DND-41 (cell line): ENCODE measurements at regions not wholly inside any gene's neighbourhood (a gene's known extent, or its start where the extent isn't known, plus 50 kb on each side); places are given as distances from the start of the nearest gene placed in this dataset.

Experiments used
- ATAC-seq: fragments of 200-7000 bp; cut with Tn5 transposase; 3 replicates; pipeline ENCODE4 v1.9.1; 2021; ENCODE audit warnings: low read depth; ENCODE audit not compliant: insufficient read depth
- DNase-seq: peaks from one replicate; pipeline ENCODE4 v3.0.0-alpha.2; 2020
- H2AFZ ChIP-seq: 2 replicates; pipeline ENCODE4 v1.6.0; 2012; ENCODE audit warnings: low read depth, low read length
- H3K27ac ChIP-seq: 2 replicates; pipeline ENCODE4 v1.5.1; 2012; ENCODE audit warnings: low read length, inconsistent platforms
- H3K27me3 ChIP-seq: fragments of 200-600 bp; sonication (generic); 2 replicates; pipeline ENCODE4 v1.6.0; 2012; ENCODE audit warnings: low read length, mild to moderate bottlenecking, inconsistent platforms; ENCODE audit not compliant: insufficient read depth, poor library complexity
- H3K36me3 ChIP-seq: 2 replicates; pipeline ENCODE4 v1.5.1; 2012; ENCODE audit warnings: low read length, inconsistent platforms; ENCODE audit not compliant: insufficient read depth
- H3K4me1 ChIP-seq: 2 replicates; pipeline ENCODE4 v1.5.1; 2012; ENCODE audit warnings: mild to moderate bottlenecking, low read length; ENCODE audit not compliant: insufficient read depth
- H3K4me2 ChIP-seq: 2 replicates; pipeline ENCODE4 v1.6.0; 2012; ENCODE audit warnings: mild to moderate bottlenecking, moderate library complexity, low read length, inconsistent platforms; ENCODE audit not compliant: insufficient read depth
- H3K4me3 ChIP-seq, 2 experiments: fragments of 200-600 bp in 1 of 2; shearing (Covaris generic) in 1 of 2; 2 replicates each; pipeline ENCODE4 v1.5.1; 2012 to 2016; ENCODE audit warnings: inconsistent platforms in 2 of 2, low read length in 2 of 2, mild to moderate bottlenecking in 2 of 2, low read depth in 1 of 2, moderate library complexity in 1 of 2
- H3K79me2 ChIP-seq: 2 replicates; pipeline ENCODE4 v1.6.0; 2012; ENCODE audit warnings: low read length, inconsistent platforms; ENCODE audit not compliant: insufficient read depth
- H3K9ac ChIP-seq: 2 replicates; pipeline ENCODE4 v1.6.0; 2012; ENCODE audit warnings: low read depth, mild to moderate bottlenecking, inconsistent platforms, low read length, moderate library complexity
- H3K9me3 ChIP-seq: 2 replicates; pipeline ENCODE4 v1.5.1; 2012; ENCODE audit warnings: low read length, moderate library complexity, mild to moderate bottlenecking, inconsistent platforms; ENCODE audit not compliant: insufficient read depth, severe bottlenecking
- H4K20me1 ChIP-seq: 2 replicates; pipeline ENCODE4 v1.6.0; 2012; ENCODE audit warnings: low read length; ENCODE audit not compliant: insufficient read depth
- EZH2 ChIP-seq: IDR thresholded peaks from 3 replicates; pipeline ENCODE4 v1.6.1; 2012; ENCODE audit warnings: borderline replicate concordance, low read depth, mild to moderate bottlenecking, moderate library complexity, low read length, inconsistent platforms; ENCODE audit not compliant: severe bottlenecking
- TF ChIP-seq, protein P1 (sequence below): IDR thresholded peaks from 2 replicates; pipeline ENCODE4 v1.5.1; 2012; ENCODE audit warnings: borderline replicate concordance, low read length, moderate library complexity, mild to moderate bottlenecking; ENCODE audit not compliant: poor library complexity, severe bottlenecking; ENCODE audit errors: extremely low read depth

DNA sequence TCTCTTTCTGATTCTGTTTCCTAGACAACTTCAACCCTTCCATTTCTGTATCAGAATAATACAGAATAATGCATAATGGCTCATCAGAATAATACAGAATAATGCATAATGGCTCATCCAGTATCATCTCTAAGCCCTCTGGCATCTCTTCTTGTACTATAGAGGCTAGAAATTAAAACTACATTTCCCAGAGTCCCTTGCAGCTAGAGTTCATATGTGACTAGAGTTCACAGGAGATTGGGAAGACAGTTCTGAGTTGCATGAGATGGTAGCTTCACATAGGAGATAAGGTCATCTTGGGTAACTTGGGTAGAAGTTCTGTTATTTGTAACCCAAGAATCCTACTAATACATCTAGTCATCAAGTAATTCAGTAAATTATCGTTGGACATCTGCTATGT lies 122.9 kb upstream of the NRBF2 start:
- H3K4me1 ChIP-seq: no peaks in the 10 kb centered on the region
- DNase-seq: no peak
- no peak for TF ChIP-seq EZH2
- TF ChIP-seq, protein P1, sequence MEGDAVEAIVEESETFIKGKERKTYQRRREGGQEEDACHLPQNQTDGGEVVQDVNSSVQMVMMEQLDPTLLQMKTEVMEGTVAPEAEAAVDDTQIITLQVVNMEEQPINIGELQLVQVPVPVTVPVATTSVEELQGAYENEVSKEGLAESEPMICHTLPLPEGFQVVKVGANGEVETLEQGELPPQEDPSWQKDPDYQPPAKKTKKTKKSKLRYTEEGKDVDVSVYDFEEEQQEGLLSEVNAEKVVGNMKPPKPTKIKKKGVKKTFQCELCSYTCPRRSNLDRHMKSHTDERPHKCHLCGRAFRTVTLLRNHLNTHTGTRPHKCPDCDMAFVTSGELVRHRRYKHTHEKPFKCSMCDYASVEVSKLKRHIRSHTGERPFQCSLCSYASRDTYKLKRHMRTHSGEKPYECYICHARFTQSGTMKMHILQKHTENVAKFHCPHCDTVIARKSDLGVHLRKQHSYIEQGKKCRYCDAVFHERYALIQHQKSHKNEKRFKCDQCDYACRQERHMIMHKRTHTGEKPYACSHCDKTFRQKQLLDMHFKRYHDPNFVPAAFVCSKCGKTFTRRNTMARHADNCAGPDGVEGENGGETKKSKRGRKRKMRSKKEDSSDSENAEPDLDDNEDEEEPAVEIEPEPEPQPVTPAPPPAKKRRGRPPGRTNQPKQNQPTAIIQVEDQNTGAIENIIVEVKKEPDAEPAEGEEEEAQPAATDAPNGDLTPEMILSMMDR: no peak

DNA sequence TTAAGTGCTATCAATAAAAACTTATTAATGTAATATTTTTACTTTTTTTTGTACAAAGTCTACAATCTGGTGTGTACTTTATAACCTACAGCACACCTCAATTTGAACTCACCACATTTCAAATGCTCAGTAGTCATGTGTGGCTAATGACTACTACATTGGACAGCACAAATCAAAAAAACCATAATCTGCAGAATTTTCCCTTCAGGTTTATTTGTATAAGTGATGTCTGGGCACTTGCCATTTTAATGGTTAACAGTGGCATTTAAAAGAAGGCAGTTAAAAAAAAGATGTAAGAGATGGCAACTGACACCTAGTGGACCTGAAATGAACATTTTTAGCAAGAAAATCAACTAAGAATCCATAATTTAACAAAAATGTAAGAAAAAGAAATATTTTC lies 124.6 kb upstream of the NRBF2 start:
- no peak for ATAC-seq

More for the DNA sequence above, 122.9 kb upstream of the NRBF2 start:
- H3K9me3 ChIP-seq: no peaks in the 10 kb centered on the region
- no peaks in the 10 kb centered on the region for H3K27me3 ChIP-seq
- no peak overlapping the region for H3K4me2 ChIP-seq
- no peaks in the 10 kb centered on the region for H4K20me1 ChIP-seq
- no peak overlapping the region for H3K27ac ChIP-seq
- no peaks in the 10 kb centered on the region for H3K79me2 ChIP-seq
- H3K36me3 ChIP-seq: no peaks in the 10 kb centered on the region
- H3K9ac ChIP-seq: no peak overlapping the region
- H3K4me3 ChIP-seq: no peak overlapping the region
- no peak overlapping the region for H2AFZ ChIP-seq
- ATAC-seq: no peak

DNA sequence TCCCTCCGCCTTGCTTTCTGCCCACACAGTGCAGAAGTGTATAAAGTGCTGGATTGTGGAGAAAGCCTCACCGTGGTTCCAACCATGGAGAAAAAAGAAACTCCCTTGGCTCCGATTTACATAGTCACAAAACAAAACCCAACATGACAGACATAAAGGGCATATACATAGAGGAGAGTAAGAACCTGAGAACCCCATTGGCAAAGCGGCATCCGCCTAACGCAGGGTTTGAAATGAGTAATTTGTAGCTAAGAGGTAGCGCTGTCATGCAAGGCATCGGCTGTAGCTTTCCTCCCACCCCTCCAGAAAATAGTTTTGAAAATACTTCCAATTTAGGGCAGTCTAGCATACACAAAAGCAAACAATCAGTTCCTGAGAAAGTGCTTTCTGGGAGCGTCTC lies 126.0 kb upstream of the NRBF2 start:
- H3K27ac ChIP-seq: no peak overlapping the region
- ATAC-seq: no peak

More for the DNA sequence above, 124.6 kb upstream of the NRBF2 start:
- Histone ChIP-seq H3K27me3 (no peaks in the 10 kb centered on the region), H4K20me1 (no peaks in the 10 kb centered on the region), H2AFZ (no peak overlapping the region), H3K4me3 (no peak overlapping the region), H3K4me2 (no peak overlapping the region), H3K9ac (no peak overlapping the region), H3K4me1 (no peaks in the 10 kb centered on the region), H3K9me3 (no peaks in the 10 kb centered on the region), H3K27ac (no peak overlapping the region), H3K79me2 (no peaks in the 10 kb centered on the region), H3K36me3 (no peaks in the 10 kb centered on the region)
- no peak for DNase-seq
- TF ChIP-seq, protein P1: no peak
- no peak for TF ChIP-seq EZH2

More for the DNA sequence above, 126.0 kb upstream of the NRBF2 start:
- no peak for DNase-seq
- TF ChIP-seq EZH2: no peak
- TF ChIP-seq, protein P1: no peak
- H3K36me3 ChIP-seq: no peaks in the 10 kb centered on the region
- no peaks in the 10 kb centered on the region for H3K27me3 ChIP-seq
- no peaks in the 10 kb centered on the region for H3K4me1 ChIP-seq
- H3K9ac ChIP-seq: no peak overlapping the region
- H3K4me3 ChIP-seq: no peak overlapping the region
- H3K4me2 ChIP-seq: no peak overlapping the region
- no peak overlapping the region for H2AFZ ChIP-seq
- H3K79me2 ChIP-seq: no peaks in the 10 kb centered on the region
- no peaks in the 10 kb centered on the region for H3K9me3 ChIP-seq
- H4K20me1 ChIP-seq: no peaks in the 10 kb centered on the region
